SK-N-MC (cell line): ENCODE measurements at regions not wholly inside any gene's neighbourhood (a gene's known extent, or its start where the extent isn't known, plus 50 kb on each side); places are given as distances from the start of the nearest gene placed in this dataset.

Experiments used
- EZH2 ChIP-seq: fragments of 200-600 bp; sonication (generic); IDR thresholded peaks from one replicate; pipeline ENCODE4 v1.6.1; 2017; ENCODE audit warnings: antibody characterized with exemption
- FOXP2 ChIP-seq: optimal IDR thresholded peaks from 2 replicates; pipeline ENCODE3; 2011; ENCODE audit warnings: mild to moderate bottlenecking, moderate library complexity; ENCODE audit not compliant: insufficient read depth; ENCODE audit errors: extremely low read length, control extremely low read depth
- POLR2AphosphoS5 ChIP-seq: IDR thresholded peaks from 2 replicates; pipeline ENCODE4 v1.6.1; 2012; ENCODE audit warnings: mild to moderate bottlenecking, low read depth, low read length, borderline replicate concordance

DNA sequence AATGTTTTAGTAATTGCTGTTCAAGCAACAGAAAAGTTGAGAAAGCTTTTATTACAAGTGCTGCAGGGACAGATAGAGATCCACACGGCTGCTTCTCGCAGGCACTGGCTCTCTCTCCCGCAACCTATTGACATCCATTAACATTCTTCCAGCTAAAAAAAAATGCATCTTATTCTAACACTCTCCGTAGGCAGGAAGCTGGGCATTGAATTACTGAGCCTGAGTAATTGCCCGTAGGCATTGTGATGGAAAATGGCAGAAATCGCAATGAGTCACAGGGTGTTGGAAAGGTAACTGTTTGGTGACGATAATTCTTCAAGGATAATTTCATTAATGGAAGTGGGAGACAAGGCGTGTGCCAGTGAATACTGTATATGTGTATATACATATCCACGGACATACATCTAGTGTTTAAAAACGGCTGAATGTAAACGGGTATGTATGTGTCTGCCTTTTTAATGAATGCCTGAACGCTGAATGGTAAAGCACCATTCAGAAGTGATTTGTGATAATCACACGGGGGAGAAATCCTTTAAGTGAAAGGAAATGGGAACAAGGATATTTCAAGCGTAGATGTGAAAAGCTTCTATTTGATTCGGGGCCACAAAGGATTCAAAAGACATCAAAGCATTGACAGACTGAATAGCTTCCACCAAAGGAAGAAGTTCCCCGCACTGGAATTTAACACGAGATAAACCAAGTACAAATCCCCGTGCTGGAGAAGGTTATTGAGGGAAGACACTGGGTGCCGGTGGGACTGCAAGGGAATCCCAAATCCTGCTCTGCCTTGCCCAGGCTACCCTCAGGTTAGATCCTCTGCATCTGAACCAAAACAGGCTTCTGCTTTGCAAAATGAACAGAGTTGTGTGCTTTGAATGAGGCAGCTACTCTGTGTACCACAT, 567.2 kb downstream of the NPHP4 start:
- TF ChIP-seq POLR2AphosphoS5 (no peak), EZH2 (no peak), FOXP2 (no peak)
